ENCODE measurements at regions not wholly inside any gene's neighbourhood (a gene's known extent, or its start where the extent isn't known, plus 50 kb on each side); places are given as distances from the start of the nearest gene placed in this dataset.

DNA sequence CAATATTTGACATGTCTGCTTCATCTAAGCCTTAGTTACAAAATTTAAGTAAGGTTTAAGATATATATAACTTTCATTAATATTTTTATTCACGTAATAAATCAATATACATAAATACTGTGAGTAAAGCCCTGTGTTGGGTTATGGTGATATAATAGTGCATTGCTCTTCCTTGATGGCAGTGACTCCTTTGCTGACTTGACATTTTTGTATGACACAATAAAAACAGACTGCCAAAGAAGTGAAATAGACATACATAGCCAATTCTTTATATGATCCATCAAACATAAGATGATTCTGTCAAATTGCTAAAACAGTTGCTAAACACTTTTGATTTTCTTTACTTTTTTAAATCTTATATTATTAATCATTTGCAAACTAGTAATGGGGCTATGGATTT lies 1518.2 kb downstream of the EFNA5 start:
- Histone ChIP-seq H3K27ac (no peak overlapping the region), H3K36me3 (no peaks in the 10 kb centered on the region), H3K27me3 (no peaks in the 10 kb centered on the region), H3K4me3 (no peak overlapping the region), H3K9me3 (no peaks in the 10 kb centered on the region), H3K4me1 (no peaks in the 10 kb centered on the region)
- intact Hi-C loops (cut with DNase I) = no loop called here
- TF ChIP-seq, protein P1, sequence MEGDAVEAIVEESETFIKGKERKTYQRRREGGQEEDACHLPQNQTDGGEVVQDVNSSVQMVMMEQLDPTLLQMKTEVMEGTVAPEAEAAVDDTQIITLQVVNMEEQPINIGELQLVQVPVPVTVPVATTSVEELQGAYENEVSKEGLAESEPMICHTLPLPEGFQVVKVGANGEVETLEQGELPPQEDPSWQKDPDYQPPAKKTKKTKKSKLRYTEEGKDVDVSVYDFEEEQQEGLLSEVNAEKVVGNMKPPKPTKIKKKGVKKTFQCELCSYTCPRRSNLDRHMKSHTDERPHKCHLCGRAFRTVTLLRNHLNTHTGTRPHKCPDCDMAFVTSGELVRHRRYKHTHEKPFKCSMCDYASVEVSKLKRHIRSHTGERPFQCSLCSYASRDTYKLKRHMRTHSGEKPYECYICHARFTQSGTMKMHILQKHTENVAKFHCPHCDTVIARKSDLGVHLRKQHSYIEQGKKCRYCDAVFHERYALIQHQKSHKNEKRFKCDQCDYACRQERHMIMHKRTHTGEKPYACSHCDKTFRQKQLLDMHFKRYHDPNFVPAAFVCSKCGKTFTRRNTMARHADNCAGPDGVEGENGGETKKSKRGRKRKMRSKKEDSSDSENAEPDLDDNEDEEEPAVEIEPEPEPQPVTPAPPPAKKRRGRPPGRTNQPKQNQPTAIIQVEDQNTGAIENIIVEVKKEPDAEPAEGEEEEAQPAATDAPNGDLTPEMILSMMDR (IDR thresholded peaks at IDR 0.05) = no peak
- DNase-seq (no peak), ATAC-seq (no peak)

DNA sequence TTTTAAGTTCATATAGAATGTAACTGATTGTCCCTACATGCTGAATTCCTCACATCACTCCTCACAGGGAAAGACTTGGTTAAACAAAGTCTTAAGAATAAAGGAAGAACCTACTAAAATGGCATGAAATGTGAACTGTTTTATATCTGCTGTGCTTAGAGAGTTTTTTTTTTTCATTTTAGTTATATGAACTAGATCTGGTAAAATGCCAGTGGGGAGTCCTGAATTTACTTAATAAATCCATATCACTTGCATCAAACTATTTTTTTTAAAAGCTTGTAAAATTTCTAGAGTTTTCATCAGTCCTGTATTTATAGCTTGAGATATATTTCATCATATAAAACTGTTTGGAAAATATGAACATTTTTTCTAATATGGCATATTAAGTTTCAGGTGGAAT lies 1528.6 kb downstream of the EFNA5 start:
- Histone ChIP-seq H3K27me3 (no peaks in the 10 kb centered on the region), H3K4me1 (no peaks in the 10 kb centered on the region), H3K36me3 (no peaks in the 10 kb centered on the region), H3K4me3 (no peak overlapping the region), H3K27ac (no peak overlapping the region), H3K9me3 (no peaks in the 10 kb centered on the region)
- intact Hi-C loops (cut with DNase I) = no loop called here
- DNase-seq = no peak
- ATAC-seq = no peak
- TF ChIP-seq, protein P1 (IDR thresholded peaks at IDR 0.05) = no peak

DNA sequence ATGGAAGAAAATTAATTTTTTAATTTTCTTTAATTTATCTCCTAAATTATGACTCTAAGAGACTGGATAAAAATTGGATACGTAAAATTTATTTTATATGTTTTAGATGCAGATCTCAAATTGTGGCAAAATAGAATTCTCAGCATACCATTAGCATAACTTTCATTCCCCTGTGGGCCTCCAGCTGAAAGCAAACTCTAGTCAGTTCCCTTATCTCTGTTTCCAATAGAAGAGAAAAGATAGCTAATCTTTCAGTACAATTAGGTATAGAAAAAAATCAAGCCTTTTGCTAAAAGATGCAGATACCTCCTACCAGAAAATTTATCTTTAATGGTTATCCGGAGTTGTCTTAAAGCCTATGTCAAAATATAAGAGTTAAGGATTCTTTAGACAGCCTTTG lies 1530.6 kb downstream of the EFNA5 start:
- ATAC-seq (no peak), DNase-seq (no peak)
- no peak overlapping the region for H3K27ac ChIP-seq
- intact Hi-C loops (cut with DNase I) = no loop called here
- TF ChIP-seq, protein P1 (IDR thresholded peaks at IDR 0.05) = no peak
- no peak overlapping the region for H3K4me3 ChIP-seq
- no peaks in the 10 kb centered on the region for H3K27me3 ChIP-seq
- no peaks in the 10 kb centered on the region for H3K4me1 ChIP-seq
- H3K36me3 ChIP-seq = no peaks in the 10 kb centered on the region
- H3K9me3 ChIP-seq = no peaks in the 10 kb centered on the region

DNA sequence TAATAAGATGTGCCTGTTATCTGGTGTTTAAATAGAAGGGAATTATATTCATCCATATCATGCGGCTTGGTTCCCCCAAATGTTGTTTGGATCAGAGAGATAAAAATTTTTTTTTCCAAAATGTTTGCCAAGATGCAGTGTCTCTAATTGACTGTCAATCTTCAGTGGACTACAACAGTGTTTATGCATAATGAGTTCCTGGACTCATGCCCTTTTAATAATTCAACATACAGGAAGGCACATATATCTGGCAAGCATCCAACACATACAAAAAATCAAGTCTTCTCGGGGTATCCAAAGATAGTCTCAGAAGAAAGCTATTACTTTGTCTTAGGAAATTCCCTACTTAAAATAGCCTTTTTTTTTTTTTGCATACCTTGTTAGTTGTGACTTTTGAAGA lies 1534.7 kb downstream of the EFNA5 start:
- no peak for DNase-seq
- ATAC-seq = no peak
- H3K4me1 ChIP-seq = no peaks in the 10 kb centered on the region
- intact Hi-C loops (cut with DNase I) = no loop called here
- H3K27ac ChIP-seq = no peak overlapping the region
- H3K36me3 ChIP-seq = no peaks in the 10 kb centered on the region
- no peaks in the 10 kb centered on the region for H3K27me3 ChIP-seq
- no peak overlapping the region for H3K4me3 ChIP-seq
- TF ChIP-seq, protein P1 (IDR thresholded peaks at IDR 0.05) = no peak
- H3K9me3 ChIP-seq = no peaks in the 10 kb centered on the region

DNA sequence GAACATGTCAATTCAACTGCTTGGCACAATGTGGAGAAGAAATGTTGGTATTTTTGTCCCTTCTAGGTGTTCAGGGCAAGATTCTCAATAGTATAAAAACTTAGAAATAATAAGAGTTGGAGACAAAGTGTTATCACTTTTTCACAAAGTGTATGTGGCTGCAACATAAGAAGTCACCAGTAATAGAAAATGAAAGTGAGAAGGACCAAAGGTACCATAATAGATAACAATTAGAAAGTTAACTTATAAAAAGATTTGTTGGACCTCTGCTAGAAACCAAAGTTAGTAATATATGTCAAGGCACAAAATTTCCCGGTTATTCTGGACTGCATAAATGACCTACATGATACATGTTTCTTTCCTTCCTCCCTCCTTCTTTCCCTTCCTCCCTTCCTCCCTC lies 1535.3 kb downstream of the EFNA5 start:
- DNase-seq (no peak), ATAC-seq (no peak)
- Histone ChIP-seq H3K36me3 (no peaks in the 10 kb centered on the region), H3K9me3 (no peaks in the 10 kb centered on the region), H3K4me3 (no peak overlapping the region), H3K4me1 (no peaks in the 10 kb centered on the region), H3K27ac (no peak overlapping the region), H3K27me3 (no peaks in the 10 kb centered on the region)
- intact Hi-C loops (cut with DNase I) = no loop called here
- TF ChIP-seq, protein P1 (IDR thresholded peaks at IDR 0.05) = no peak

DNA sequence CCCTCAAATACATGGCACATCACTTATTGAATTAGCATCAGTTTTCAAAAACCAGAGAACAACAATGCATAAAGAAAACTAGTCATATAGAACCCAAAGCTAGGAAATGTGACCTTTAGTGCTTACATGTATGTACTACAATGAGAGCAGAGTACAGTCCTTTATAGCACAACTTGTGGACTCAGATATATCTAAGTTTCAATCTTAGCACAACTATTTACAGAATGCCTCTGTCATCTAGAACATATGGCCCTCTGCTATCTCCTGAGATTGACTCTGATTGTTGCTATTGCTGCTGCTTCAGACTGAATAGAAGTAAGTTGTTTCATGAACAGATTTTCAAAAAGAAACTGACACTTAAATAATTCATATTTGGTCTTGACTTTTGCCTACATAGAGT lies 1536.2 kb downstream of the EFNA5 start:
- intact Hi-C loops (cut with DNase I) = no loop called here
- no peak overlapping the region for H3K4me3 ChIP-seq
- no peak for ATAC-seq

More for the DNA sequence above, 1536.2 kb downstream of the EFNA5 start:
- no peaks in the 10 kb centered on the region for H3K4me1 ChIP-seq
- no peaks in the 10 kb centered on the region for H3K36me3 ChIP-seq
- DNase-seq = no peak
- H3K27ac ChIP-seq = no peak overlapping the region
- H3K27me3 ChIP-seq = no peaks in the 10 kb centered on the region
- TF ChIP-seq, protein P1 (IDR thresholded peaks at IDR 0.05) = no peak
- H3K9me3 ChIP-seq = no peaks in the 10 kb centered on the region
